ENCODE measurements at regions not wholly inside any gene's neighbourhood (a gene's known extent, or its start where the extent isn't known, plus 50 kb on each side); places are given as distances from the start of the nearest gene placed in this dataset.

DNA sequence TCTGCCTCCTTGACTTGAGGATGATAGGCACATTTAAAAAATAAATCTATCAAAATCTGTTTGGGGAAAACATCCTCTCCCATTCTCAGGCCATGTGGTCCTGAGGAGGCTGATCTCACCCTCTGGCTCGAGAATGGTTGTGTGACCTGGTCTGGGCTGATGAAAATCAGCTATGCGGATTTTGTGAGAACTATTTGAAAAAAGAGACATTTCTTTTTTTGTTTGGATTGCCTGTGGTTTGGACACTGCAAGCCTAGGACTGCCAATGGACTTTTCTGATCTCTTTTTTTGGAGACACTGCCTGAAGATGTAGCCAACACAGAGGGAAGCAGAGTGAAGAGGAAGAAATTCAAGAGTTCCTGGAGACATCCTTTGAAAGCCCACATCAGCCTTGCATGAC is 145.9 kb downstream of the HS3ST3B1 start:
- Histone ChIP-seq H3K9me3 (ENCODE audit: severe bottlenecking) (no peaks in the 10 kb centered on the region), H3K36me3 (ENCODE audit: low read depth) (no peaks in the 10 kb centered on the region), H3K4me1 (ENCODE audit: insufficient read depth, poor library complexity, severe bottlenecking) (no peaks in the 10 kb centered on the region), H3K4me3 (ENCODE audit: severe bottlenecking) (no peak overlapping the region), H3K27me3 (ENCODE audit: insufficient read depth, poor library complexity, severe bottlenecking) (no peaks in the 10 kb centered on the region), H3K27ac (ENCODE audit: poor library complexity, severe bottlenecking) (no peak overlapping the region)
- TF ChIP-seq, protein P1, sequence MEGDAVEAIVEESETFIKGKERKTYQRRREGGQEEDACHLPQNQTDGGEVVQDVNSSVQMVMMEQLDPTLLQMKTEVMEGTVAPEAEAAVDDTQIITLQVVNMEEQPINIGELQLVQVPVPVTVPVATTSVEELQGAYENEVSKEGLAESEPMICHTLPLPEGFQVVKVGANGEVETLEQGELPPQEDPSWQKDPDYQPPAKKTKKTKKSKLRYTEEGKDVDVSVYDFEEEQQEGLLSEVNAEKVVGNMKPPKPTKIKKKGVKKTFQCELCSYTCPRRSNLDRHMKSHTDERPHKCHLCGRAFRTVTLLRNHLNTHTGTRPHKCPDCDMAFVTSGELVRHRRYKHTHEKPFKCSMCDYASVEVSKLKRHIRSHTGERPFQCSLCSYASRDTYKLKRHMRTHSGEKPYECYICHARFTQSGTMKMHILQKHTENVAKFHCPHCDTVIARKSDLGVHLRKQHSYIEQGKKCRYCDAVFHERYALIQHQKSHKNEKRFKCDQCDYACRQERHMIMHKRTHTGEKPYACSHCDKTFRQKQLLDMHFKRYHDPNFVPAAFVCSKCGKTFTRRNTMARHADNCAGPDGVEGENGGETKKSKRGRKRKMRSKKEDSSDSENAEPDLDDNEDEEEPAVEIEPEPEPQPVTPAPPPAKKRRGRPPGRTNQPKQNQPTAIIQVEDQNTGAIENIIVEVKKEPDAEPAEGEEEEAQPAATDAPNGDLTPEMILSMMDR (IDR thresholded peaks at IDR 0.05; ENCODE audit: poor library complexity, severe bottlenecking) = no peak
- DNase-seq (ENCODE audit: low spot score) = no peak
- no peak for ATAC-seq (ENCODE audit: low read depth)

DNA sequence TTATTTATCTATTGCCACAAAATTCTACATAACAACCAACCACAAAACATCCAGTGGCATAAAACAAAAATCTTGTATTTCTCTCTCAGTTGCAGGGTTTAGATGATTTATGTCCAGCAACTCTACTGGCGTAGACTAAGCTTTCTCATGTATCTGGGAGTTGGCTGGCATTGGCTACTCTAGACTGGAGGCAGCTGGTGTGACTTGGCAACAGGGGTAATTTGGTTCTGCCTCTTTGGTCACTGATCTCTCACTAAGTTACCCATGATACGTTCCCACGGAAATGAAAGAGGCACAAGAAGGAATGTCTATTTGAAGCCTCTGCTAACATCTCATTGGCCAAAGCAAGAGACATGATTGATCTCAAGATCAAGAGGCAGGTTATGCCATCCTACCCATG is 144.0 kb downstream of the HS3ST3B1 start:
- TF ChIP-seq, protein P1 (IDR thresholded peaks at IDR 0.05; ENCODE audit: poor library complexity, severe bottlenecking) = no peak
- Histone ChIP-seq H3K36me3 (ENCODE audit: low read depth) (no peaks in the 10 kb centered on the region), H3K4me3 (ENCODE audit: severe bottlenecking) (no peak overlapping the region), H3K4me1 (ENCODE audit: insufficient read depth, poor library complexity, severe bottlenecking) (no peaks in the 10 kb centered on the region), H3K27me3 (ENCODE audit: insufficient read depth, poor library complexity, severe bottlenecking) (no peaks in the 10 kb centered on the region), H3K9me3 (ENCODE audit: severe bottlenecking) (no peaks in the 10 kb centered on the region), H3K27ac (ENCODE audit: poor library complexity, severe bottlenecking) (no peak overlapping the region)
- DNase-seq (ENCODE audit: low spot score) (no peak), ATAC-seq (ENCODE audit: low read depth) (no peak)

DNA sequence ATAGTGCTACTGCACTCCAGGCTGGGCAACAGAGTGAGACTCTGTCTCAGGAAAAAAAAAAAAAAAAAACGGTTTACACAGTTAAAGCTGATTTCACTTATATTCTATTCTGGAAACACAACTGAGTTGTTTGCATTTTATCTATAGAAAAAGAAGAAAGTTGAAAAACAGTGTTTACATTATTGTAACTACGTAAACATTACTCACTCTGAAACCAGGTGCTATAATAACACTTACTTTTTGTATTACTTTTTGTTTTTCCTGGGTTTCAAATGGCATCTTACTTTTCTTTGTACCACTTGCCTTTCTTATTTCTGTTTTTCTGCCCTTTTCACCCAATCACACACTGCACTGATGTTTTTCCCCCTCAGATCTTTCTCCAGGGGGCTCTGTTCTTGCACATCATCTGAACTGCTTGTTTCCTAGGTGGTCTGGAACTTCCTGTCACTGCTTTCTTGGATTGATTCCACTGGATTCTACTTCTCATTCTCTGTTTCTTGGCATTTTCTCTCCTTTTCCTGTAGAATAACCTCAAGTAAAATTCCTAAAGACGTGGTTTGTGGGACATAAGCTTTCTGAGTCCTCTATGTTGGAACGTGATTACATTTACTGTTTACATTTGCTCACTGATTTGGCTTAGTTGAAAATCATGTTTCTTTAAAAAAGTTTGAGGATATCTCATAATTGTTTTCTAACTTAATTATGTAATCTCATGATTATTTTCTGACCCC is 142.1 kb downstream of the HS3ST3B1 start:
- Histone ChIP-seq H3K27me3 (ENCODE audit: insufficient read depth, poor library complexity, severe bottlenecking) (no peaks in the 10 kb centered on the region), H3K4me1 (ENCODE audit: insufficient read depth, poor library complexity, severe bottlenecking) (no peaks in the 10 kb centered on the region), H3K4me3 (ENCODE audit: severe bottlenecking) (no peak overlapping the region), H3K9me3 (ENCODE audit: severe bottlenecking) (no peaks in the 10 kb centered on the region), H3K36me3 (ENCODE audit: low read depth) (no peaks in the 10 kb centered on the region), H3K27ac (ENCODE audit: poor library complexity, severe bottlenecking) (no peak overlapping the region)
- DNase-seq (ENCODE audit: low spot score) (no peak), ATAC-seq (ENCODE audit: low read depth) (no peak)
- TF ChIP-seq, protein P1 (IDR thresholded peaks at IDR 0.05; ENCODE audit: poor library complexity, severe bottlenecking) = no peak

DNA sequence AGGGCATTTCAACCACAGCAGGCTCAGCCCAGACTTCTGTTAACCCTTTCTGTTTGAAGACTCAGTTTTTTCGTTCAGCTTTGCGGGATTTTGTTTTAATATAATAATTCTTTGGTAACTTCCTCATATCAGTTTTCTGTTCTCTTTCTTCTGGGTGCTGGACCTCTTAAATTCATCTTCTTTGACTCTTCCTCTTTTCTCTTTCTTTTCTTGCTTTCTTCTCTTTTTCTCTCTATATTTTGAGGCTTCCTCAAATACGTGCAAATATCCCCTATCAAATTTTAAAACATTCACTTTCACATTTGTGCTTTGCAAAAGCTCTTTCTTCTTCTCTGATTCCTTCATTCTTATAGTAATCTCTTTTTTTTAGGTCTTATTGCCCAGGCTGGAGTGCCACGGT is 136.3 kb downstream of the HS3ST3B1 start:
- no peaks in the 10 kb centered on the region for H3K4me1 ChIP-seq (ENCODE audit: insufficient read depth, poor library complexity, severe bottlenecking)
- no peak overlapping the region for H3K4me3 ChIP-seq (ENCODE audit: severe bottlenecking)
- no peak for ATAC-seq (ENCODE audit: low read depth)
- H3K9me3 ChIP-seq (ENCODE audit: severe bottlenecking) = no peaks in the 10 kb centered on the region
- H3K27ac ChIP-seq (ENCODE audit: poor library complexity, severe bottlenecking) = no peak overlapping the region
- no peak for DNase-seq (ENCODE audit: low spot score)
- TF ChIP-seq, protein P1 (IDR thresholded peaks at IDR 0.05; ENCODE audit: poor library complexity, severe bottlenecking) = no peak
- no peaks in the 10 kb centered on the region for H3K27me3 ChIP-seq (ENCODE audit: insufficient read depth, poor library complexity, severe bottlenecking)
- H3K36me3 ChIP-seq (ENCODE audit: low read depth) = no peaks in the 10 kb centered on the region

DNA sequence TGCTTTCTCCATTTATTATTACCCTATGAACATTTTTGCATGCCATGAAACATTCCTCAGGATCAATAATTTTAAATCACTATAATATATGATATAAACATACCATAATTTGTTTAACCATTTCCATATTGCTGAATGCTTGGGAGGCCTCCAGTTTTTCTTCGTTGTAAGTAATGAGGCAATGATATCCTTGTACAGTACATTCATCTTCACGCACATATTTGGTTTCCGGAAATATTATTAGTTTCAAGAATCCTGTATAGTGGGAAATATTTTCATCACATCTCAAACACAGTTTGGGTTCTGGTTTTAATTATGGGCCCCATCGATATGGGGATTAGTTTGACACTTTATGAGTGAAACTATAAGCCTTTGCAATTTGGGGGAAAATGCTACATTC is 135.4 kb downstream of the HS3ST3B1 start:
- DNase-seq (ENCODE audit: low spot score) (no peak), ATAC-seq (ENCODE audit: low read depth) (no peak)
- Histone ChIP-seq H3K9me3 (ENCODE audit: severe bottlenecking) (no peaks in the 10 kb centered on the region), H3K27ac (ENCODE audit: poor library complexity, severe bottlenecking) (no peak overlapping the region), H3K27me3 (ENCODE audit: insufficient read depth, poor library complexity, severe bottlenecking) (no peaks in the 10 kb centered on the region), H3K4me1 (ENCODE audit: insufficient read depth, poor library complexity, severe bottlenecking) (no peaks in the 10 kb centered on the region), H3K36me3 (ENCODE audit: low read depth) (no peaks in the 10 kb centered on the region), H3K4me3 (ENCODE audit: severe bottlenecking) (no peak overlapping the region)
- TF ChIP-seq, protein P1 (IDR thresholded peaks at IDR 0.05; ENCODE audit: poor library complexity, severe bottlenecking) = no peak

All from RWPE2 (cell line).